A549 (cell line): ENCODE measurements at regions not wholly inside any gene's neighbourhood (a gene's known extent, or its start where the extent isn't known, plus 50 kb on each side); places are given as distances from the start of the nearest gene placed in this dataset.

Experiments
- CHD4 ChIP-seq: fragments of 200-600 bp; sonication (generic); IDR thresholded peaks from 2 replicates; pipeline ENCODE4 v1.6.1; 2016; ENCODE audit warnings: antibody characterized with exemption, mild to moderate bottlenecking, borderline replicate concordance
- EP300 ChIP-seq, 2 experiments: fragments of >200 bp; sonication (Bioruptor Twin); formaldehyde crosslinking; IDR thresholded peaks; 2 replicates in 1 of 2; 3 replicates in 1 of 2; pipeline ENCODE4 v1.6.1; 2016 to 2017
- HDAC2 ChIP-seq: fragments of 200-600 bp; sonication (generic); IDR thresholded peaks from 2 replicates; pipeline ENCODE4 v1.6.1; 2016
- HEYL ChIP-seq: fragments of 250-450 bp; sonication (Bioruptor Pico); IDR thresholded peaks from 2 replicates; pipeline ENCODE4 v1.8.0; 2021; ENCODE audit warnings: mild to moderate bottlenecking, moderate library complexity
- JUNB ChIP-seq: fragments of >200 bp; sonication (Bioruptor Twin); formaldehyde crosslinking; IDR thresholded peaks from 2 replicates; pipeline ENCODE4 v1.6.1; 2016
- POLR2A ChIP-seq: IDR thresholded peaks from 2 replicates; pipeline ENCODE4 v1.6.1; 2012; ENCODE audit warnings: mild to moderate bottlenecking, low read length
- RAD21 ChIP-seq, 2 experiments: fragments of >200 bp in 1 of 2; sonication (Bioruptor Twin) in 1 of 2; formaldehyde crosslinking in 1 of 2; IDR thresholded peaks in 1 of 2; conservative IDR thresholded peaks in 1 of 2; 2 replicates in 1 of 2; 3 replicates in 1 of 2; pipeline ENCODE4 v1.6.1; 2012 to 2018; ENCODE audit warnings: inconsistent platforms in 1 of 2
- RARB ChIP-seq: fragments of 250-450 bp; sonication (Bioruptor Pico); IDR thresholded peaks from 2 replicates; pipeline ENCODE4 v1.8.0; 2021; ENCODE audit warnings: mild to moderate bottlenecking, moderate library complexity
- SMC3 ChIP-seq: fragments of >200 bp; sonication (Bioruptor Twin); formaldehyde crosslinking; IDR thresholded peaks from 3 replicates; pipeline ENCODE4 v1.6.1; 2018; ENCODE audit warnings: inconsistent platforms
- TF ChIP-seq, protein P1 (sequence below): fragments of >200 bp; sonication (Bioruptor Twin); formaldehyde crosslinking; IDR thresholded peaks from 3 replicates; pipeline ENCODE4 v1.5.1; 2016
- TF ChIP-seq, protein P2 (sequence below): fragments of >200 bp; sonication (Bioruptor Twin); formaldehyde crosslinking; IDR thresholded peaks from 3 replicates; pipeline ENCODE4 v1.6.1; 2016
- TF ChIP-seq, protein P3 (sequence below): fragments of 250-450 bp; sonication (Bioruptor Pico); IDR thresholded peaks from 2 replicates; pipeline ENCODE4 v1.5.0; 2021; ENCODE audit warnings: mild to moderate bottlenecking, moderate library complexity, borderline replicate concordance

DNA sequence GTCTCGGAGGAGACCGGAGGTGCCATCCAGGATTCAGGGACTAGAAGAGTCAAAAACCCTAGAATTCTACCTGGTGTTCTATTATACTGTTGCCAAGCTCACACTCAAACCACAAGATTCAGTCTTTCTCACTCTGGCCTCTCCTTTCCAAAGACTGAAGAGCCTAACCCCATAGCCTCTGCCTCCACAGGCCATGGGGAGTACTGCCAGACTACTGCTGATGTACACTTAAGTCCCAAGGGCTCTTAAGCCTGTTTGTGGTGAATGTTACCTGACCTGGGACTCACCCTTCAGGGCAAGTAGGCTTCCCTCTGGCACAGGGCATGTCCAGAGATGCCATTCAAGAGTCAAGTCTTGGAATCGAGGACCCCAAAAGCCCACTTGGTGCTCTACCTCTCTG is 58.9 kb upstream of the IRS4 start:
- TF ChIP-seq CHD4 (no peak), EP300 (IDR thresholded peaks at IDR 0.05) (no peak), RAD21 (conservative IDR thresholded peaks at IDR 0.05 in 1 of 2, IDR thresholded peaks at IDR 0.05 in 1 of 2) (no peak), POLR2A (no peak), JUNB (no peak), HDAC2 (no peak), HEYL (CRISPR knock-in tag) (no peak), RARB (CRISPR knock-in tag) (no peak), SMC3 (no peak)
- TF ChIP-seq, protein P1, sequence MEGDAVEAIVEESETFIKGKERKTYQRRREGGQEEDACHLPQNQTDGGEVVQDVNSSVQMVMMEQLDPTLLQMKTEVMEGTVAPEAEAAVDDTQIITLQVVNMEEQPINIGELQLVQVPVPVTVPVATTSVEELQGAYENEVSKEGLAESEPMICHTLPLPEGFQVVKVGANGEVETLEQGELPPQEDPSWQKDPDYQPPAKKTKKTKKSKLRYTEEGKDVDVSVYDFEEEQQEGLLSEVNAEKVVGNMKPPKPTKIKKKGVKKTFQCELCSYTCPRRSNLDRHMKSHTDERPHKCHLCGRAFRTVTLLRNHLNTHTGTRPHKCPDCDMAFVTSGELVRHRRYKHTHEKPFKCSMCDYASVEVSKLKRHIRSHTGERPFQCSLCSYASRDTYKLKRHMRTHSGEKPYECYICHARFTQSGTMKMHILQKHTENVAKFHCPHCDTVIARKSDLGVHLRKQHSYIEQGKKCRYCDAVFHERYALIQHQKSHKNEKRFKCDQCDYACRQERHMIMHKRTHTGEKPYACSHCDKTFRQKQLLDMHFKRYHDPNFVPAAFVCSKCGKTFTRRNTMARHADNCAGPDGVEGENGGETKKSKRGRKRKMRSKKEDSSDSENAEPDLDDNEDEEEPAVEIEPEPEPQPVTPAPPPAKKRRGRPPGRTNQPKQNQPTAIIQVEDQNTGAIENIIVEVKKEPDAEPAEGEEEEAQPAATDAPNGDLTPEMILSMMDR = no peak
- TF ChIP-seq, protein P2, sequence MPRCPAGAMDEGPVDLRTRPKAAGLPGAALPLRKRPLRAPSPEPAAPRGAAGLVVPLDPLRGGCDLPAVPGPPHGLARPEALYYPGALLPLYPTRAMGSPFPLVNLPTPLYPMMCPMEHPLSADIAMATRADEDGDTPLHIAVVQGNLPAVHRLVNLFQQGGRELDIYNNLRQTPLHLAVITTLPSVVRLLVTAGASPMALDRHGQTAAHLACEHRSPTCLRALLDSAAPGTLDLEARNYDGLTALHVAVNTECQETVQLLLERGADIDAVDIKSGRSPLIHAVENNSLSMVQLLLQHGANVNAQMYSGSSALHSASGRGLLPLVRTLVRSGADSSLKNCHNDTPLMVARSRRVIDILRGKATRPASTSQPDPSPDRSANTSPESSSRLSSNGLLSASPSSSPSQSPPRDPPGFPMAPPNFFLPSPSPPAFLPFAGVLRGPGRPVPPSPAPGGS = no peak
- TF ChIP-seq, protein P3, sequence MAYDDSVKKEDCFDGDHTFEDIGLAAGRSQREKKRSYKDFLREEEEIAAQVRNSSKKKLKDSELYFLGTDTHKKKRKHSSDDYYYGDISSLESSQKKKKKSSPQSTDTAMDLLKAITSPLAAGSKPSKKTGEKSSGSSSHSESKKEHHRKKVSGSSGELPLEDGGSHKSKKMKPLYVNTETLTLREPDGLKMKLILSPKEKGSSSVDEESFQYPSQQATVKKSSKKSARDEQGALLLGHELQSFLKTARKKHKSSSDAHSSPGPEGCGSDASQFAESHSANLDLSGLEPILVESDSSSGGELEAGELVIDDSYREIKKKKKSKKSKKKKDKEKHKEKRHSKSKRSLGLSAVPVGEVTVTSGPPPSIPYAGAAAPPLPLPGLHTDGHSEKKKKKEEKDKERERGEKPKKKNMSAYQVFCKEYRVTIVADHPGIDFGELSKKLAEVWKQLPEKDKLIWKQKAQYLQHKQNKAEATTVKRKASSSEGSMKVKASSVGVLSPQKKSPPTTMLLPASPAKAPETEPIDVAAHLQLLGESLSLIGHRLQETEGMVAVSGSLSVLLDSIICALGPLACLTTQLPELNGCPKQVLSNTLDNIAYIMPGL (CRISPR knock-in tag) = no peak
